COLO829 (cell line): ENCODE measurements at regions not wholly inside any gene's neighbourhood (a gene's known extent, or its start where the extent isn't known, plus 50 kb on each side); places are given as distances from the start of the nearest gene placed in this dataset.
"Not testable (repeated sequence)": the region's sequence is repeated elsewhere in the genome, so short reads cannot be mapped to it uniquely, and the experiment has no call there.

ENCODE experiments used
- DNase-seq: peaks from one replicate; pipeline ENCODE4 v3.0.0; 2012; ENCODE audit warnings: low spot score

DNA sequence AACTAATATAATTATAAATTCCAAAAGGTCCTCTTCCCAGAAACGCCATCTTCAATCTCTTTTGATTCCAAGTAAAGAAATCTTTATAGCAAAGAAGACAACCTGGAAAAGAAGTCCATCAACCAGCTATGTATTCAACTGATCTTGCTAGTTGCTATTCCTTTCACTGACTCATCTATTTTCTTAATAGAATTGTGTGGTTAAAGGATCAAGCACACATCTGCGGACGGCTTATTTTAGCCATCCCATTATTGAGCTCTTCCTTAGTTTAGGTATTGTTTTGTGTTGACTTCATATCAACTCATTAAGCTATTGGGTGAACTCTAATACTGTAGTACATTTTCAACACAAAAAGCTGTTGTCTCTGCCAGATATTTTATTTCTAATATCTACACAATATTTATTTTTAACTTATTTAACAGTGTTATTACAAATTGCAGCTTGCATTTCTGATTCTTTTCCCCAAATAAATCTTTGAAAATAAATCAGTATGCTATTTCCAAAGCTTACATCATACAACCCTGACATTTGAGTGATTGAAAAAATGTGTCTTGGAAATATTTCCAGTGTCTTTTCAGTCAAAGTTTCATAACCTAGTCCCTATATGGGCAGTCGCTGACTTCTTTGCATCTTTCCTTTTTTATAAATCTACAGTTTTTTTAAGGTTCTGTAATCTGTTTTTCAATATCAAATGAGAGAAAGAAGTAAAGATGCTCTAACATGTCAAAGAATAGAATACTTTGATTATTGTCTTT, 158.8 kb upstream of the SPRY2 start:
- DNase-seq: no peak

DNA sequence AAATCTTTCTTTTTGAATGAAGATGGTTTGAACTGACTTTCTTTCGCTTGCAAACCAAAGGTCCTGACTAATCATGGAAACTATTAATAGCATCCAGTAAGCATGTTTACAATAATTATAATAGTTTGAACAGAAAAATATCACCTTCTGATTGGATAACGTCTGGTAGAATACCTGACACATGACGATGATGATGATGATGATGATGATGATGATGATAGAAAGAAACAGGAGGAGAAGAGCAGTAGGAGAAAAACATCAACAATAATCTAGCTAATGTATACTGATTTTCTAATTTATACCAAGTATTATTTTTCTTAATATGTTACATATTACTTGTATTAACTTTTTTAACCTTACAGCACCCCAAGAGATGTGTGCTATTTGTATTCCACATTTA, 157.5 kb upstream of the SPRY2 start:
- DNase-seq: no peak

DNA sequence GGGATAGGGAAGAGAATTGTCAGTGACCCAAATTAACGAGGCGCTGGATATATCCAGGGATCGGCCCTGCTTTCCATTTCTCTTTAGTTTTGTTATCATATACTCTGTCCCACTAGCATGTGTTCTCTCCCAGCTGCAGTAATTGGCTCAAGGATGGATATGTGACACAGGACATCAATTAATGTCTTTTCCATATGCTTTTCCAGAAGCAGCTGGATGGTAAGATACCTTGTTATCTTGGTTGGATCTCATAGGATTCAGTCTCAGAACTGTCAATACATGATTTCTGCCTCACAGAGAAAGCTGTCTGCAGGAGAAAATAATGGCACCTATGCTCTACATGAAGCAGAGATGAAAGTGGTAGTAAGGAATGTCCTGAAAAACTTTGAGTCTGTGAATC, 157.1 kb upstream of the SPRY2 start:
- no peak for DNase-seq

DNA sequence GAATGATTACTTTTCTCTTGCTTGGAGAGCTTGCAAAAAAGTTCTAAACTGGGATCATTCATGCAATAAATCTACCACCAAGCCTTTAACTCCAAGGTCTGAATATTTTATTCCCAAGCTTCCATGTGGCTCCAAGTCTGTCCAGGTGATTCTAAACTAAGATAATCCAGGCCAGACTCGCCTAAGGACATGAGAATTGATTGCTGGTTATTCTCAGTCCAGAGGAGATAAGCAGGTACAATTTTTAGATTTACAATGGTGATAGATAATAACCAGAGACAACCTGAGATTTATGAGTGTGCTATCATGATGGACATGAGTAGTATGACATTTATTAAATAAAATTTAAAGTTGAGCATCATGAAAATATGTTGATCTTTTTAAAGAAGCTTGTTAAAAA, 156.5 kb upstream of the SPRY2 start:
- no peak for DNase-seq

DNA sequence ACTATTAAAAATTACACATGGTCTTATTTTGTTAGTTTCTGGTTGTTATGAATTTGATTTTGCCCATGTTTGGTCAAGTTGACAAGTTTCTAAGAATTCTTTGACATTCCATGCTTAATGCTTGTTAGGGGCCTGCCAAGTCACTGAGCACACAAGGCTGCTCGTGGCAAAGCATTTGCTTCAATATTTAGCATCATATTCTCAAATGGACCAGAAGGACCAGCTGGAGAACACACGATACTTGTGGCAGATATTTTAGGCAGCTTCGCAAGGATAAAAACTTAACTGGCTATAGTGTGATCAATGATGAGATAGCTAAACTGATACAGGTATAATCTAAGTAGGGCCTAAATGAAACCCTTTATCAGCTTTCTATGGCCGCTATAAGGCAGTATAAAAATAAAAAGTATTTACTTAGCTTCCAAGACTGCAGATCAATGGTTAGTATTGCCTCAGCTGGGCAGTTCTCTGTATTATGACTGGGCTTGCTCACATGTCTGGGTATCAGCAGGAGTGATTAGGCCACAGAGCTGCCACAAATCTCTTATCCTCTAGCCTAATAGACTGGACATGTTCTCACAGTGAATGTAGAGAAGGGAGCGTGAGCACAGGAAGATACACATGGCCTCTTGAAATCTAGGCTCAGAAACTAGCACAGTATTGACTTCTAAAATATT, 155.9 kb upstream of the SPRY2 start:
- no peak for DNase-seq

DNA sequence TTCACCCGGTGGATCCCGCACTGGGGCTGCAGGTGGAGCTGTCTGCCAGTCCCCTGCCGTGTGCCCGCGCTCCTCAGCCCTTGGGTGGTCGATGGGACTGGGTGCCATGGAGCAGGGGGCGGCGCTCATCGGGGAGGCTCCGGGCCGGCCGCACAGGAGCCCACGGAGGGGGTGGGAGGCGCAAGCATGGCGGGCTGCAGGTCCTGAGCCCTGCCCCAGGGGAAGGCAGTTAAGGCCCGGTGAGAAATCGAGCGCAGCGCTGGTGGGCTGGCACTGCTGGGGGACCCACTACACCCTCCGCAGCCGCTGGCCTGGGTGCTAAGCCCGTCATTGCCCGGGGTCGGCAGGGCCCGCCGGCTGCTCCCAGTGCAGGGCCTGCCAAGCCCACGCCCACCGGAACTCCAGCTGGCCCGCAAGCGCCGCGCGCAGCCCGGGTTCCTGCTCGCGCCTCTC, 149.6 kb upstream of the SPRY2 start:
- DNase-seq: not testable (repeated sequence)

DNA sequence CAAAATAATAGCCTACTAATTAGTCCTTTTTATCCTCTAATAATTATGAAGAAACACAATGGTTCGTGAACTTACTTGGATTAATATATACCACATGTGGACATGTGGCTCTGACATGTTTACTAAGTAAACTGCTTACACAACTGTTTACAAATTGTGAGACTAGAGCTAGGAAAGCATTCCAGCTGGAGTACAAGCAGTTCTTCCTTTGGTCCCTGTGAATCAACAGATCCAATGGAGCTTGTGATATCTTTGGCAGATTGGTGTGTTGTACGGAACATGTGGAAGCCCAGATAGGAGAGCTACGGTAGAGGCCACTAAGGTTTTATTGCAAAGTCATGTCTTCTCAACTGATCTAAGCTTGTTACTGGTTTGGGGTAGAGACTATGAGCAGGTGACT, 145.5 kb upstream of the SPRY2 start:
- no peak for DNase-seq

DNA sequence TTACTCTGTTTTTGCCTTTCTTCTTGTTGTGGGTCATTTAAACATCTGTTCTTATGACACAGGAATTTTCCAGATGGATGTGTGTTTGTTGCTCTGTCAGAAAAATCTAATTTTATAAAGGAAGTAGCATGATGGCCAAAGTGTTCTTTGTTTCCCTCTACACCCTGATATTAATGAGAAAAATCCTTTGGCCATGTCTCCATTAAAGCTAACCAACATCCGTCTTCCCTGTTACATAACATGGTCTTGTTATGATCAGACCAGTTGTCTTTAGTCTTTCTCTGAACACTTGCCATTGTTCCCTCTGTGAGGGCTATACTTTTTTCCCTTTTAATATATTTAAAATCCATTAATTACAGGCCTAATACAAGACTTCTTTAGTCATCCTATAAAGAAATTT, 142.2 kb upstream of the SPRY2 start:
- no peak for DNase-seq

DNA sequence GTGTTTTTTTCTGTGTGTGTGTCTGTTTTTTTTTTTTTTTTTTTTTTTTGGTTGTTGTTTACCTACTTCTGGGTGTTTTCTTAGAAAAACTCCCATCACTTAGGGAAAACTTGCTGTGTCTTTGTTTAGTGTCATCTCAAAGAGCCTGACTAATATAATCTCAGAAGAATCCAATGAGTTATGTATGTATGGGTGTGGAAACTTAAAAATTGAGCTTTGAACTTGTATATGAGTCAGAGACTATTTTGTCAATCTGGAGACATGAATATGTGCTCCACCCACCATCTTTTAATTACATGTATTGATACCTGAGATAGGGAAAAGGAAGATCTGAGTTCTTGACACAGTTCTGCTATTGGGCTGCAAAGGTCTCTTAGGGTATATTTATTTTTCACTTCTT, 140.7 kb upstream of the SPRY2 start:
- DNase-seq: no peak

DNA sequence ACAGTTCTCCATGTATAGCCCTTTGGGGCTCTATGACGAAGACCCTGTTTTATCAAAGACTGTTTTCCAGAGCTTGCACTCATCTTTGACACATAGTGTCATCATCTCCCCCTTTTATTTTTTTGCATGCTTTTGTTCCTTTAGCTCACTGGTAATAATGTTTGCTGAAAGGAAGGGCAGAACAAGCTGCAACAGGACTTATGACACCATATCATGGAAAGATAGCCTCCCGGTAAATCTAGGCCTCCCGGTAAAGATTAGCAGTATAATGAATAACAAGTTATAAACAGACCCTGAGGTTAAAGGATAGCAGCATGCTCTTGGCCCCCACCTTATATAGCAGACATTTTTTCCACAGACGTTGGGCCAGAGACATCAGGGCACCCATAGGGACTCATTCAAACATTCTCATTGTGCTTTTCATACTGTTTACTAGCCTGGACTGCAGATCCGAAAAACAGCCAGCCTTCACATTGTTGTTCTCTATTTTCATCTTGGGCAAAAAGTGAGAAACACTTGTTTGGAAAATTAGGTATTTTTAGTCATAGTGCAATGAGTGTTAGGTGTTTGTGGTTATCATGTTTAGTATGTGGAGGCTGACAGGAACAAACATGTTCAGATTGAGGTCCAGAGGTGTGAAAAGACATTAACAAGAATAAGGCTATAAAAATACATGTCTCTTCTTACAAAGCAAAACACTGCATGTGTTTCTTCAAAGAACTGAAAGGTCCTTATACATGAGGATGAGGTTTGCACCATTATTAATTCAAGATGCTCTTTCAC, 136.9 kb upstream of the SPRY2 start:
- DNase-seq: no peak

DNA sequence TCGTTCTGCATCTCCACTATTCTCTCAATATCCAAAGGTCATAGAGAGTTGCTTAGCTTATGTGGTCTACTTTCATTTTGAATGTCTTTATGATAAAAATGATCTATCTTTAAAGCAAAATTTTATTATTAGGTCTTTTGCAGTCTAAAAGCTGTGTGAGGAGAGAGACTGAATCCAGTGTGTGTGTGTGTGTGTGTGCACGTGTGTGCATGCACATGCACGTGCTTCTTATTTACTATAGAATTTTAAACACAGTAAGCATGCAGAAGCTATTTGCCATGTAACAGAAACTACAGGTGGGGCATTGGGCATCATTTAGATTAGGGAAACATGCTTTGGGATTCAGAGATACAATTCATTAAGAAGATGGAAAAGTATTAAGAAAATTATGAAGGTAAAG, 136.0 kb upstream of the SPRY2 start:
- DNase-seq: no peak

DNA sequence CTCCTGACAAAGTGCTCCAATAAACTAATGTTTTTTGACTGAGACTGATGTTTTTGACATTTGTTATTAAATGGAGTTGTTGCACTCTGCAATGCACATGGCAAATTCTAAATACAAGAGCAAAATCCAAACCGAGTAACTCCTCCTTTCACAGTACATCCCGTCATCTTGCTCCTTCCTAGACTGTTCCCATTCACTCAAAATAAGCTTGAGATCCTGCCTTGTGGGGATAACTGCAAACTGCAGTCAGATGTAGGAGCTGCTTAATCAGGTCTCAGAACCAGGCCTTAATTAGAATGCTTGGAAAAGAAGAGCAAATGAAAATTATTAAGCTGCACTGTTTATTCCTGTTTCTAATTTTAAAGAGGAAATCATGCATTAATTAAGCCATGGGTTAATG, 134.8 kb upstream of the SPRY2 start:
- no peak for DNase-seq

DNA sequence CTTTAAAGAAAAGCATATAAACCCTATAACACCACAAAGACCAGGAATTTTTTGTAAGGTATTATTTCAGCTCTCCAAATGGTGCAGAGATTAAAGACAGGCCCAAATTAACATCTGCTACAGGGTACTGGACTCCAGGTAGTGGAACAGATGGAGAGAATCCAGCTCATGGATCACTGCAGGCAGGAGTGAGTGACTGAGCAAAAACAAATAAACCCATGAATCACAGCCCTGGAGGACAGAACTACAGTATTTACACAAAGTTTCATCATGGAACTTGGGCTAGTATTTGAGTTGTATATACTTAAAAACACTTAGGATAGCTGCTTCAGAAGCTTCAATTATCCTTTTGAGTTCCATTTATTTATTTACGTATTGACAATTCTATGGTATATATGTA, 132.8 kb upstream of the SPRY2 start:
- DNase-seq: no peak

DNA sequence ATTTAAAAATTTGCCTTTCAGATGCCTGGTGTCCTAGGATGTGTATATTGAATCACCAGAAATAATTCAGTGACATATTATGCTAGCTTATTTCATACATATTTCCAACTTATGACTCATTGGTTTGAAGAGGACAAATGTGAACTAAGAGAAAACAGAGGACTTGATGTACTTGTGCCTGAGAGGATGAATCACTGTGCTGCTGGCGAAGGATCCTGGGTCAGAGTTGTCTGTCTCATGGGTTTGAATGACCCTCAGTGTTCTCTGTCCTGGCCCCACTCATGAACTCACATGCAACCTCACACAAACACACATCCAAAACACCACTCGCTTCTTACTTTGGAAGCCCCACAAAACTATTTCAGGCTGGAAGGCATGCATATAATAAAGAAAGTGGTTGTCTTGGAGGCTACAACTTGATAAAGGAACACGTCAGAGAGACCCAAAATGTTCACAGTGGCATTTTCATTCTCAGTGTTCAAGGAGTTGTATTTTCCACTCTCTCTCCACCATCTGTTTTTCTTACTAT, 129.0 kb upstream of the SPRY2 start:
- peak; percentile 90 for DNase-seq

DNA sequence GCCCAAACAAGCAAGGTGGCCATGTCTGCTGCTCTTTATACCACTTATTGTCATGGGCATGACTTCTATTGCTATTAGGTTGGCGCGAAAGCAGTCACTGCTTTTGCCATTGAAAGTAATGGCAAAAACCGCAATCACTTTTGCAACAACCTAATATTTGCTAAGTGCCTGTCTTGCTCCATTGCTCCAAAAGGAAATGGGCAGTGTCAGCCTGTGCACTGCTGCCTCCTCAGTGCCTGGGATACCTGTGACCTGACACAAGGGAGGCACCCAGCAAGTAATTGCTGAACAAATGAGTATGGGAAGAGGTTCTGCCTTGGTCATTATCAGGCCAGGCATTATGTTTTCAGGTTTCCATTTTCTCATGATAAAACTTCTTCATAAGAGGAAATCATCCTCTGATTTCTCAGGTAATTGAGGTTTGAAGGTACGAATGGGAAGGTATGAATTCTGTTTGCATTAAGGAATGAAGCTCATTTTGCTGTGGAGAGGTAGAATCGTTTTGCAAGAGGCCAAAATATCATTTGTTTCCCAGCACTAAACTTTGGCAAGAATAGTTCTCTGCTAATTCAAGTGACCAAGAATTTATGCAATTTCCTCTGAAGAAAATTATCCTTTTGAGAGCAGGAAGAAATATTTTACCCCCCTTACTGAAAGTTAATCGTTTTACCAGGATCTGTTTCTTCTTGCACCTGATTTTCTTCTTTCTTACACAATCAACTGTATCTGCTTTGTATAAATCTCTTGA, 128.4 kb upstream of the SPRY2 start:
- peak; percentile 9 for DNase-seq

DNA sequence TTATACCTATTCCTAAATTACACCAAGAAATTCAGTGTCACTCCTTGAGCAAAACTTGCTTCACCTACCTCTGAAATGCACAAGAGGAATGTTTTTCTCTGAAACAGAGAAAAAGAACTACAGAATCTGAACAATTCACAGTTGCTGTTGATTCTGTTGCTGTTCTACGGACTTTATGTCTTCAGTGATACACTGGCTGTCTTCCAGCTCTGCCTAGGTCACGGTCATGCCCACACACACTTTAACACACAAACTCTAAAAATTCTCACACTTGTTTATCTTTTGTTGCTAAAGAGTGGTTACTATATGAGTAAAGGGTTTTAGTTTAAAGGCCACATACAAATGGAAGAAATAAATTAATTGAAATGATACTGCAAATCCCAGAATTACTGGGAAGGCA, 124.4 kb upstream of the SPRY2 start:
- DNase-seq: no peak

DNA sequence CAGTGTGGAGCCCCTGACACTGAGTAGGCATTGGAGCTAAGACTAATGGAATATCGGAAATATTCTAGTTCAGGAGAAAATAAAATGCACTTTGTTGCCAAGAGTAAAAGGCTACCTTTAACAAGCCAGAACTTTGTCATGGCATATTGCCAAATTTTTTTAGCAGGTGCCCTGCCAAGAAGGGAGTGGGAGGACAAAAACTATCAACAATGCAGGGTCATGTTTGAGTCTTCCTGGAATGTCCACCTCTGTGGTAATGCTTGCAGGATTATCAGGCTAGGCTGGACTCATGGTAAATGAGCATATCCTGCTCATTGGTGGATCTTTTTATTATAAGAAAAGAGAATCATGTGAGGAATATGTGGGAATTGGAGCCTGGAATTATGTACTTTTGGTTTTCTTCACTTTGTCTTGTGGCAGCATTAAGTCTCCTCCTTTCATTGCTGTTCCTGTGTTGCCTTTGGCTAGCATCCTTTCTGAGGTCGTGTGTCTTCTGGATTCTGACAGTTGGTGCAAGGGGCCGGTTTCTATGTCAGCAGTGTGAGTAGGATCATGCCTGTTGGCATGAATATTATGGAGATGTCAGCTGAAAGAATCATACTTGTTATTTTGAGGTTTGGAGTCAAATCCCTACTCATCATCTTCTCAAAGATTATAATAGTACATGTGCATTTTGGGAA, 122.9 kb upstream of the SPRY2 start:
- DNase-seq: no peak

DNA sequence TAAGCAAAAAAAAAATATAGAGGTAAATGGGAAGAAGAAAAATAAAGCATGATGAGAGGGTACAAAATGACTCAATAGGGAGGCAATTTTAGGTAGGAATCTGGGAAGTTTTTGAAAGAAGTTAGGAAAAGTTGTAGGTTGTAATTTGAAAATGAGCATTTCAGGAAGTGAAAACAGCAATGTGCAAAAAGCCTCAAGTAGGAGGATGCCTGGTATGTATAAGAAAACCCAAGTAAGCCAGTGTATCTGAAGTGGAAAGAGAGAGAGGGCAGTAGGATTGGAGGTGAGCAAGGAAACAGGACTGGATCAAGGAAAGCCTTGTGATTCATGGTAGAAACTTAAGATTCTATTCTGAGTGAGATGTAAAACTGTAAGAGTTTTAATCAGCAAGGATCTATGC, 121.6 kb upstream of the SPRY2 start:
- no peak for DNase-seq

DNA sequence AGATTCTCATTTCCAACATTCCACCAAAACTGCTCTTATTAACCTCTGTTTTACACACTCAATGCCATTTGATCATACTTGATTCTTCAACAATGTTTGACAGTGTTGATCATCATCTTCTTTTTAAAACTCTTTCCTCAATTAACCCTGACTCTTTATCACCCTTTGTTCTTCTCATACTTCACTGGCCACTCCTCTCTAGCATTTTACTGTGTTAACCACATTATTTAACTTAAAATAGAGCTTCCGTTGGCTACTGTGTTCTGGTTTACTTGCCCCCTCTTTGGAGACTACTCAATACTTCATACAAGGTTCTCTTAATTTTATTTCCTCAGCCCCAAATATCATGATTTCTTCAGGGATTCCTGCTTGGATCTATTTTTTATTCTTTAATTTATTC, 121.1 kb upstream of the SPRY2 start:
- DNase-seq: no peak

DNA sequence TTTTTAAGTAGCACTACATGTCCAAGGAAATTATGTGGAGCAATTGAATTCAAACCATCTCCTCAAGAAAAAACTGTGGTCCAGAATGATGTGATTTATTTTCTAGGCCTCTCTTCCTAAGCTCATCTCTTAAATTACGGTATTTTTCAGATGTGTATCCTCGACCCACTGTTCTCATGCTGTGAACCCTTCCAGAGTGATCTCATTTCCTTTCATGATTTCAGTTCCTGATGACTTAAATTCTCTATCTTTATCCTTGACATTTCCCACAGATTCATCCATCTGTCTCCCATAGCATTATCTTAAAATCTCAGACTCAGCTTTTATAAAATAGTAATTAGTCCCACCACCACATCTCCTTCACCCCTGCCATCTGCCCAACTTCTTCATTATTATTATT, 117.6 kb upstream of the SPRY2 start:
- DNase-seq: no peak

DNA sequence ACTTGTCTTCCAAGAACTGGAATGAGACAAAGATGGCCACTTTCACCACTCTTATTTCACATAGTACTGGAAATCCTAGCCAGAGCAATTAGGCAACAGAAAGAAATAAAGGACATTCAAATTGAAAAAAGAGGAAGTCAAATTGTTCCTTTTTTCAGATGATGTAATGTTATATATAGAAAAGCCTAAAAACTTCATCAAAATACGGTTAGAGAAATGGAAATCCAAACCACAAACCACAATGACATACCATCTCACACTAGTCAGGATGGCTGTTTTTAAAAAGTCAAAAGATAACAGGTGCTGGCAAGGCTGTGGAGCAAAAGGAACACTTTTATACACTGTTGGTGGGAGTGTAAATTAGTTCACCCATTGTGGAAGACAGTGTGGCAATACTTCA, 113.3 kb upstream of the SPRY2 start:
- DNase-seq: no peak

DNA sequence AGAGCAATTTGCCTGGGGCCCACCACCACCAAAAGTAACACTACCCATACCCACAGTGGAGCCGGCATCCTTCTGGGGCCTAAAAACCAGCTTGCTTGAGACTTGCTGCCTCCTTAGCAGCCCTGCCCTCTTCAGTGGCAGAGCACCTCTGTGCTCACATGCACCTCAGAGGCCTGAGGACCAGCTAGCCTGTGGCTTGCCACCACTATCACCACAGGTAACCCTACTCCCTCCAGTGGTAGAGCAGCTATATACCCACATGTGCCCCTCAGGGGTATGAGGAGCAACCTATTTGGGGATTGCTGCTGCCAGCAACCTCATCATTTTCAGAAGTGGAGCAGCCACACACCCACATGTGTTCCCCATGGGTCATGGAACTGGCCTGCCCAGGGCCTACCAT, 111.4 kb upstream of the SPRY2 start:
- DNase-seq: no peak
